AG09309 (cell line): ENCODE measurements at regions not wholly inside any gene's neighbourhood (a gene's known extent, or its start where the extent isn't known, plus 50 kb on each side); places are given as distances from the start of the nearest gene placed in this dataset.
"Not testable (repeated sequence)": the region's sequence is repeated elsewhere in the genome, so short reads cannot be mapped to it uniquely, and the experiment has no call there.

Source experiments
- DNase-seq: peaks from one replicate; pipeline ENCODE4 v3.0.0-alpha.2; 2010; ENCODE audit warnings: low read depth
- H3K4me3 ChIP-seq: 2 replicates; pipeline ENCODE4 v1.5.1; 2011; ENCODE audit warnings: mild to moderate bottlenecking, low read depth, low read length, moderate library complexity; ENCODE audit not compliant: control insufficient read depth
- CTCF ChIP-seq: IDR thresholded peaks from 2 replicates; pipeline ENCODE4 v1.5.1; 2011; ENCODE audit warnings: mild to moderate bottlenecking, low read depth, low read length, inconsistent platforms; ENCODE audit not compliant: insufficient read depth, control insufficient read depth; ENCODE audit errors: missing control alignments

- TF ChIP-seq CTCF: no peak
- no peak for DNase-seq
Observed at GRCh38 chr1:68720476-68720875, 223.6 kb upstream of the DEPDC1 start.

GRCh38 chr1:68723791-68724190 is 226.9 kb upstream of the DEPDC1 start:
- no peak for DNase-seq
- no peak for TF ChIP-seq CTCF
- no peak overlapping the region for H3K4me3 ChIP-seq

More at GRCh38 chr1:68720476-68720875, 223.6 kb upstream of the DEPDC1 start:
- no peak overlapping the region for H3K4me3 ChIP-seq

GRCh38 chr1:68725001-68725752 is 228.3 kb upstream of the DEPDC1 start:
- TF ChIP-seq CTCF: no peak
- H3K4me3 ChIP-seq: no peak overlapping the region
- DNase-seq: no peak

GRCh38 chr1:68739486-68739885 is 242.6 kb upstream of the DEPDC1 start:
- not testable (repeated sequence) for DNase-seq, H3K4me3 ChIP-seq

GRCh38 chr1:68745011-68745410 is 248.1 kb upstream of the DEPDC1 start:
- DNase-seq: no peak
- no peak for TF ChIP-seq CTCF
- no peak overlapping the region for H3K4me3 ChIP-seq

- no peak for TF ChIP-seq CTCF
- DNase-seq: no peak
- H3K4me3 ChIP-seq: no peak overlapping the region
Observed at GRCh38 chr1:68745451-68745850, 248.6 kb upstream of the DEPDC1 start.

- H3K4me3 ChIP-seq: no peak overlapping the region
- TF ChIP-seq CTCF: no peak
Observed at GRCh38 chr1:68746378-68746777, 249.5 kb upstream of the DEPDC1 start.

More at GRCh38 chr1:68746378-68746777, 249.5 kb upstream of the DEPDC1 start:
- no peak for DNase-seq
